Nephron progenitor cell (in vitro differentiated cells): ENCODE measurements at regions not wholly inside any gene's neighbourhood (a gene's known extent, or its start where the extent isn't known, plus 50 kb on each side); places are given as distances from the start of the nearest gene placed in this dataset.

ENCODE experiments used
- DNase-seq: peaks from one replicate; pipeline ENCODE4 v3.0.0; 2021
- H3K27ac Mint-ChIP-seq: 2 replicates; pipeline ENCODE4 v1.8.0; 2021; ENCODE audit warnings: mild to moderate bottlenecking, moderate library complexity, mixed read lengths
- H3K27me3 Mint-ChIP-seq: 2 replicates; pipeline ENCODE4 v1.8.0; 2021; ENCODE audit warnings: mild to moderate bottlenecking, low read depth, mixed read lengths; ENCODE audit not compliant: poor library complexity
- H3K36me3 Mint-ChIP-seq: 2 replicates; pipeline ENCODE4 v1.8.0; 2021; ENCODE audit warnings: low read depth, mixed read lengths
- H3K4me1 Mint-ChIP-seq: 2 replicates; pipeline ENCODE4 v1.8.0; 2021; ENCODE audit warnings: mixed read lengths
- H3K4me3 Mint-ChIP-seq: 2 replicates; pipeline ENCODE4 v1.8.0; 2021; ENCODE audit warnings: mild to moderate bottlenecking, moderate library complexity, mixed read lengths
- H3K9me3 Mint-ChIP-seq: 2 replicates; pipeline ENCODE4 v1.8.0; 2021; ENCODE audit warnings: mild to moderate bottlenecking, moderate library complexity, mixed read lengths
- CTCF ChIP-seq: fragments of 200-600 bp; sonication (generic); IDR thresholded peaks from 2 replicates; pipeline ENCODE4 v1.5.0; 2021; ENCODE audit warnings: antibody characterized with exemption

- H3K9me3 Mint-ChIP-seq = no peaks in the 10 kb centered on the region
- H3K27me3 Mint-ChIP-seq = no peaks in the 10 kb centered on the region
- peak; percentile 47 for TF ChIP-seq CTCF
- H3K27ac Mint-ChIP-seq = no peak overlapping the region
- H3K36me3 Mint-ChIP-seq = no peaks in the 10 kb centered on the region
- H3K4me3 Mint-ChIP-seq = no peak overlapping the region
- peaks cover 68% of the 10 kb centered on the region for H3K4me1 Mint-ChIP-seq
- peak; percentile 34 for DNase-seq
Measured at GRCh38 chr7:95687759-95688343, 84.5 kb upstream of the DYNC1I1 start.

GRCh38 chr7:95686109-95686508, 86.2 kb upstream of the DYNC1I1 start:
- H3K27me3 Mint-ChIP-seq = peaks cover 4% of the 10 kb centered on the region
- H3K4me1 Mint-ChIP-seq = peaks cover 61% of the 10 kb centered on the region
- H3K27ac Mint-ChIP-seq = no peak overlapping the region
- TF ChIP-seq CTCF = peak; percentile 55
- H3K36me3 Mint-ChIP-seq = no peaks in the 10 kb centered on the region
- H3K4me3 Mint-ChIP-seq = no peak overlapping the region
- no peaks in the 10 kb centered on the region for H3K9me3 Mint-ChIP-seq
- DNase-seq = peak; percentile 40

- DNase-seq = no peak
- Mint-ChIP-seq H3K27me3 (peaks cover 5% of the 10 kb centered on the region), H3K27ac (no peak overlapping the region), H3K4me3 (no peak overlapping the region), H3K9me3 (no peaks in the 10 kb centered on the region), H3K36me3 (no peaks in the 10 kb centered on the region), H3K4me1 (peaks cover 47% of the 10 kb centered on the region)
- TF ChIP-seq CTCF = no peak
Measured at GRCh38 chr7:95684505-95684904, 87.8 kb upstream of the DYNC1I1 start.

- Mint-ChIP-seq H3K27me3 (peaks cover 9% of the 10 kb centered on the region), H3K4me3 (no peak overlapping the region), H3K9me3 (no peaks in the 10 kb centered on the region), H3K36me3 (no peaks in the 10 kb centered on the region), H3K4me1 (peaks cover 43% of the 10 kb centered on the region), H3K27ac (no peak overlapping the region)
- no peak for DNase-seq
- TF ChIP-seq CTCF = peak; percentile 61
Measured at GRCh38 chr7:95684037-95684436, 87.7 kb upstream of the PDK4 start.

GRCh38 chr7:95682913-95683312, 86.6 kb upstream of the PDK4 start:
- H3K36me3 Mint-ChIP-seq = no peaks in the 10 kb centered on the region

More at GRCh38 chr7:95682913-95683312, 86.6 kb upstream of the PDK4 start:
- Mint-ChIP-seq H3K4me1 (peaks cover 33% of the 10 kb centered on the region), H3K4me3 (no peak overlapping the region), H3K9me3 (no peaks in the 10 kb centered on the region), H3K27ac (no peak overlapping the region), H3K27me3 (peaks cover 9% of the 10 kb centered on the region)
- TF ChIP-seq CTCF = no peak
- no peak for DNase-seq
